Natural killer cell treated with Interleukin-12 subunit alpha and Interleukin-12 subunit beta and Interleukin-15 and Interleukin-18, amount 100 ng/mL, for 72 hours (primary cell): ENCODE measurements at regions not wholly inside any gene's neighbourhood (a gene's known extent, or its start where the extent isn't known, plus 50 kb on each side); places are given as distances from the start of the nearest gene placed in this dataset.
"Not testable (repeated sequence)": the region's sequence is repeated elsewhere in the genome, so short reads cannot be mapped to it uniquely, and the experiment has no call there.

ENCODE experiments used
- ATAC-seq, 2 donors: fragments of 150-1000 bp; cut with Tn5 transposase in 1 of 2; sonication (Bioruptor Pico), chemical (Tn5 transposase) in 1 of 2; 2 replicates each; pipeline ENCODE4 v1.10.0; 2021
- DNase-seq: peaks from one replicate; pipeline ENCODE4 v3.0.0; 2022; ENCODE audit warnings: low spot score
- H3K27ac Mint-ChIP-seq, 2 donors: 1 replicate in 1 of 2; 2 replicates in 1 of 2; pipeline ENCODE4 v1.8.0; 2022; ENCODE audit warnings: mixed read lengths in 2 of 2, mild to moderate bottlenecking in 1 of 2, moderate library complexity in 1 of 2
- H3K27me3 Mint-ChIP-seq, 2 donors: 1 replicate in 1 of 2; 2 replicates in 1 of 2; pipeline ENCODE4 v1.8.0; 2022; ENCODE audit warnings: mixed read lengths in 2 of 2
- H3K36me3 Mint-ChIP-seq: one replicate; pipeline ENCODE4 v1.8.0; 2022; ENCODE audit warnings: mixed read lengths
- H3K4me1 Mint-ChIP-seq, 2 donors: 1 replicate in 1 of 2; 2 replicates in 1 of 2; pipeline ENCODE4 v1.8.0; 2022; ENCODE audit warnings: low read depth in 2 of 2, mixed read lengths in 2 of 2, mild to moderate bottlenecking in 1 of 2
- H3K4me3 Mint-ChIP-seq: one replicate; pipeline ENCODE4 v1.8.0; 2022; ENCODE audit warnings: mixed read lengths
- H3K9me3 Mint-ChIP-seq: 2 replicates; pipeline ENCODE4 v1.8.0; 2022; ENCODE audit warnings: mixed read lengths

DNA sequence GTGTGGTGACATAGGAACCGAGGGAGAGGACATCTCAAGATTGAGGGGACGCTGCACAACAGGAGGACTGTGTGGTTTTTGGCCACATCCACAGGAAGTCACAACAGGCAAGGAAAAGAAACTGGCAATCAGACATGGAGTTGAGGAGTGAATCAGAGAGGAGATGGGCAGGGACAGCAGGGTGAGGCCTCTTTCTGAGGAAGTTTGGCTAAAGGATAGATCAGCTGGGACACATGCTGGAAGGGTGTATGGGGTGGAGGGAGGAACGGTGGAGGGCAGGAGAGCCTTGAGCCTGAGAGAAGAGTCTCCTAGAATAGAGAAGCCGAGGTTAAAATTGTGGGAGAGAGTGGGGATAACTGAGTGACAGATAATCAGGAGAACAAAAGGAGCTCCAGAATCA, 75.1 kb upstream of the CIDEA start:
- not testable (repeated sequence) for H3K4me3 Mint-ChIP-seq, H3K27me3 Mint-ChIP-seq, DNase-seq, H3K27ac Mint-ChIP-seq, H3K4me1 Mint-ChIP-seq, H3K36me3 Mint-ChIP-seq, H3K9me3 Mint-ChIP-seq
- peak in 1 of 2 donors; percentile 50 for ATAC-seq

DNA sequence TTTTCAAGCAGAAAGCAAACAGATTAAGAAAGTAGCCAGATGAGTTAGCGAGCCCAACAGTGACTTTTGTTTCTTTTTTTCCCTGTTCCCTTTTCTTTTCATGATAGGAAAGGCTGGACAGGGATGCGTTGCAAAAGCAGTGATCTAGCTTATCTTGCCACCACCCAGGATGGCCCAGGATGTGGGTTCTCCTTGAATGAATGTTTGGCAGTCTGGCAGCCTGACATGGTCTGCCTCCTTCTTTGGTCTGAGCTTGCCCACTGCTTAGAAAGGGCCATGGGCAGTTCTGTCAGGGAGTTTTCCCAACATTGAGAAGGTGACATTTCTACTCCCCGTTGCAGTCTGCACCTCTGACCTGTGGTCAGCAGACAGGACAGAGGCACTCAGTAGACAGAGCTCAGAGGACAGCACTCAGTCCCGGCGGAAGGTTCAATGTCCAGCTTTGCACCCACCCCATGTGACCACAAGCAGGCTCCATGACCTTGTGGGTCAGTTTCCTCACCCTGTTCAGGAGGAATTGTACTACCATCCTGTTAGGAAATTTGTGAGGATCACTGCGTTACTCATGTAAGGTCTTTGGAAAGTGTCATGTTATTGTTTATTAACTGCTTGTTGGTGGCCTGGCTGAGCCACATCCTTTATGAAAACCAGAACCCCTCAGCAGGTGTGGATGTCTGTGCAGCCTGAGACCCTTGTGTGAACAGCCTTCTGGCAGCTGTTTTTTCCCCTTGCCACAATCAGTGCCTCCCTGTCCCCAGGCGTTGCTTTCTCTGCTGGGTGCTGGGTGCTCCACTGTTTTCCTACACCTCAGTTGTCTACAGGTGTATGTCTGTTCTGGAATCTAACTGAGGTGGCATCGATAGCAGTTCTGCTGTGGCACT, 74.2 kb upstream of the CIDEA start:
- not testable (repeated sequence) for H3K9me3 Mint-ChIP-seq, H3K27ac Mint-ChIP-seq, H3K4me1 Mint-ChIP-seq, DNase-seq, H3K4me3 Mint-ChIP-seq, H3K36me3 Mint-ChIP-seq, H3K27me3 Mint-ChIP-seq
- ATAC-seq = peak in 1 of 2 donors; percentile 33

DNA sequence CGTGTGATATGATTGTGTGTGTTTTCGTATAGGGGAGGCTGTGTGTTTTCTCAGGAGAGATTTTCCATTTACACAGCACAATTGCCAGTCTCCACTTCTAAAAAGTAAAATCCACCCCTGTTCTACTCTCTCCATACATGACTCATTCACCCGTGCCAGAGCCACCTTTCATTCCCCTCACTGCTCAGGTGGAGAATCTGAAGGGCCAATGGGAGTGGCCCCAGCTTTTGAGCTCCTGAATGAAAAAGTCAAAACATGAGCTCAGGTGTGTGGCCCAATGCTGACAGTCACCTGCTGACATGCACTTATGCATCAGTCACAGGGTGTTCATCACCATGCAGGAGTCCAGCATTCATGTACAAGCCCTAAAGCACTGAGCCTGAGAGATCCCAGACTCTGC, 55.4 kb upstream of the CIDEA start:
- H3K9me3 Mint-ChIP-seq, H3K4me3 Mint-ChIP-seq, DNase-seq, H3K4me1 Mint-ChIP-seq, H3K27me3 Mint-ChIP-seq, H3K27ac Mint-ChIP-seq, H3K36me3 Mint-ChIP-seq: not testable (repeated sequence)
- ATAC-seq = peak; percentile 19 to 29

DNA sequence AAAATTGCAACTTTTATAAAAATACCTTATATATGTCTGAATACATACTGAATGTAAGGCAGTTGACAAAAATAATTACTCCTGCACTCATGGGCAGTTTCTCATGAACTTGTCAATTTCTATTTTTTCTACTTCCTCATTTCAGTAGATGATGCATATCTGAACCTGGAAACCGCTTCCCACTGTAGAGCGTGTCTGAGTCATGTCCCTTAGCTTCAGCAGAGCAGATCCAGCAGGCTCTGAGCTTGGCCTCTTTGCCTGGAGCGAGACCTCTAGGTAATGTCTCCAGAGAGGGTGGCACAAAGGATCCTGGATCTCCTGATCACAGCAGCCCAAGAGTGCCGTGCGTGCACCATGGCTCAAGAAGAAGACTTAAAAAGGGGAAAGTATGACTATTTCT, 54.0 kb upstream of the CIDEA start:
- H3K4me1 Mint-ChIP-seq, H3K36me3 Mint-ChIP-seq, H3K27ac Mint-ChIP-seq, H3K27me3 Mint-ChIP-seq, H3K9me3 Mint-ChIP-seq, DNase-seq, H3K4me3 Mint-ChIP-seq: not testable (repeated sequence)
- peak in 1 of 2 donors; percentile 75 for ATAC-seq
